ENCODE measurements at regions not wholly inside any gene's neighbourhood (a gene's known extent, or its start where the extent isn't known, plus 50 kb on each side); places are given as distances from the start of the nearest gene placed in this dataset.

GRCh38 chr20:22403632-22404361 is 180.6 kb downstream of the FOXA2 start:
- peak; percentile 32 for DNase-seq

GRCh38 chr20:22403022-22403631 is 181.2 kb downstream of the FOXA2 start:
- DNase-seq = no peak

- no peak for DNase-seq
These were observed 181.8 kb downstream of the FOXA2 start for GRCh38 chr20:22402550-22402949.

- DNase-seq = no peak
These were observed 183.9 kb downstream of the FOXA2 start for GRCh38 chr20:22400440-22400839.

- no peak for DNase-seq
These were observed 189.8 kb downstream of the FOXA2 start for GRCh38 chr20:22394583-22394982.

- DNase-seq = no peak
These were observed 193.8 kb downstream of the FOXA2 start for GRCh38 chr20:22390543-22390903.

- DNase-seq = peak; percentile 88
These were observed 194.4 kb downstream of the FOXA2 start for GRCh38 chr20:22389836-22390542.

GRCh38 chr20:22387452-22387851 is 196.9 kb downstream of the FOXA2 start:
- peak; percentile 12 for DNase-seq

- DNase-seq = no peak
These were observed 198.1 kb downstream of the FOXA2 start for GRCh38 chr20:22386306-22386623.

GRCh38 chr20:22385602-22386305 is 198.6 kb downstream of the FOXA2 start:
- DNase-seq = peak; percentile 24

GRCh38 chr20:22384978-22385377 is 199.4 kb downstream of the FOXA2 start:
- no peak for DNase-seq

- no peak for DNase-seq
These were observed 201.2 kb downstream of the FOXA2 start for GRCh38 chr20:22383156-22383555.

GRCh38 chr20:22382742-22383141 is 201.6 kb downstream of the FOXA2 start:
- no peak for DNase-seq

GRCh38 chr20:22381812-22382416 is 202.5 kb downstream of the FOXA2 start:
- no peak for DNase-seq

- peak; percentile 63 for DNase-seq
These were observed 204.9 kb downstream of the FOXA2 start for GRCh38 chr20:22379472-22379871.

- no peak for DNase-seq
These were observed 209.4 kb downstream of the FOXA2 start for GRCh38 chr20:22374678-22375590.

- DNase-seq = no peak
These were observed 210.3 kb downstream of the FOXA2 start for GRCh38 chr20:22374066-22374465.

- DNase-seq = no peak
These were observed 211.0 kb downstream of the FOXA2 start for GRCh38 chr20:22373164-22373895.

GRCh38 chr20:22371843-22372242 is 212.5 kb downstream of the FOXA2 start:
- no peak for DNase-seq

GRCh38 chr20:22370137-22370536 is 214.2 kb downstream of the FOXA2 start:
- no peak for DNase-seq

- no peak for DNase-seq
These were observed 215.3 kb downstream of the FOXA2 start for GRCh38 chr20:22369100-22369499.

All from kidney glomerular epithelial cell (primary cell).